LNCaP clone FGC (cell line): ENCODE measurements at regions not wholly inside any gene's neighbourhood (a gene's known extent, or its start where the extent isn't known, plus 50 kb on each side); places are given as distances from the start of the nearest gene placed in this dataset.

Experiments
- DNase-seq: peaks from one replicate; pipeline ENCODE4 v3.0.0-alpha.2; 2011; ENCODE audit warnings: low read depth
- H3K4me3 ChIP-seq: 2 replicates; pipeline ENCODE4 v1.5.1; 2011; ENCODE audit warnings: mild to moderate bottlenecking, low read depth, low read length, control low read depth
- CTCF ChIP-seq: IDR thresholded peaks from 2 replicates; pipeline ENCODE4 v1.5.1; 2012; ENCODE audit warnings: mild to moderate bottlenecking; ENCODE audit not compliant: control insufficient read depth, insufficient read depth; ENCODE audit errors: extremely low read depth

DNA sequence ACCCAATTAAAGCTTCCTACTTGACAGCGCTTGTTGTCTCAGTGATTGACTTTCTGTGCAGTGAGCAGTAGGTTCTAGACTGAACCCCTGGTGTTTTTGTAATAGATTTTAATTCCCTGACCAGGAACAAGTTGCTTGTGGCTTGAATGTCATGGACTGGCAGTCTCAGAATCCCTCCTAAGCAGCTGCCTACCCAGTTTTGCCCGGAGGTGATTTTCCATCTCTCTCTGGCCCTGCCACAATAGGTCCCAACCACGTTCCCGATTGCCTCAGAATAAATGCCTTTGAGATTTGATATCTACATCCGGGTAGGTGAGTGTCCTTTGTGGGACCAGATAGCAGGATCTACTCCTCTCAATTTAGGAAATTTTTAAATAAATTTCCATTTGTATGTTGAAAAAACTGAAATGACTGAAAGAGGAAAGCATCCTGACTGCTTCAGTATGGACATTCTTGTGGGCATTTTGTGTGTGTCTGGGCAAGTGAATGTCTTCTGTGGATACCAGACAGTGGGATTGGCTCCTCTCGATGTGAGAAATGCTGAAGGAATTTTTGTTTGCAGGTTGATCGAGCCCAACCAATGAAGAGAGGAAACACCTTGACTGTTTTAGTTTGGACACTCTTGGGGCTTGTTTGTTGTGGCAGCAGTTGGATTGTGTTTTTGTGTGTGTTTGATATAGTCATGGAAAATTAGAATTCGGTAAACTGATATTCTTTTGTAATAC is 1607.4 kb downstream of the C4orf33 start:
- no peak overlapping the region for H3K4me3 ChIP-seq
- DNase-seq = no peak
- no peak for TF ChIP-seq CTCF

DNA sequence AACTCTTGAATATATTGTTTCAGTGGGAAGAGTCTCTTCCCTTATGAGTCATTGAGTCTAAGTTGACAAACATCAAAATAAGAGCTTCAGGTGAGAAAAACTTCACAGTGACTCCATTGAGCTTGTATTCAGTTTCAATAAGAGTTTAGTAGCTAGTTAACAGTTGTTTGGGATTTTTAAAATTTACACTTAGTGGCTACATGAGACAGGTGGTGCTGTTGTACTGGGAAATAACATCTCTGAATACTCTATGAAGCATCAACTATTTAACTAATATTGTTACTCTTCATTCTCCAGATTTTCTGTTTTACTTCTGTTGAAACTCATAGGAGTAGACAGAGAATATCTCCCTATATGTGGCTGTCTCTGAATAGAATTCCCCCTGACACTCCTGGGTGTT is 1609.1 kb downstream of the C4orf33 start:
- no peak for DNase-seq
- H3K4me3 ChIP-seq = no peak overlapping the region
- TF ChIP-seq CTCF = no peak

- H3K4me3 ChIP-seq = no peak overlapping the region
- DNase-seq = no peak
- TF ChIP-seq CTCF = no peak
These were observed 1616.1 kb downstream of the C4orf33 start for GRCh38 chr4:130712038-130712437.

DNA sequence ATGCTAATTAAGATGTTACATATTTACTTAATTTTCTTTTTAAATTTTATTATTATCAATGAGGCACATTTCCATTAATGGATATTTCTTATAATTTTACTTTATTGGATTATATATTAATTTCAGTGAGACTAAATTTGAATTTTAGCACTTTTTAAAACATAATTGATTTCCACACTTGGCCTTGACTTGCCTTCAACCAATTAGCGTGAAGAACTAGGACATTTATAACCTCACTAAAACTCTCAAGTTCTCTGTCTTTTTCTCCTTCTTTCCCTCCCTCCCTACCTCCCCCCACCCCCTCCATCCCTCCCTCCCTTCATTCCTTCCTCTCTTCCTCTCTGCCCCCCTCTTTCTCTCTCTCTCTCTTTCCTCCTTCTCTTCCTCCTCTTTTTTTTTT is 1618.1 kb downstream of the C4orf33 start:
- no peak for DNase-seq
- no peak overlapping the region for H3K4me3 ChIP-seq
- TF ChIP-seq CTCF = no peak

- TF ChIP-seq CTCF = no peak
- no peak for DNase-seq
- H3K4me3 ChIP-seq = no peak overlapping the region
These were observed 1626.4 kb downstream of the C4orf33 start for GRCh38 chr4:130722361-130722760.

- no peak for DNase-seq
- no peak overlapping the region for H3K4me3 ChIP-seq
- TF ChIP-seq CTCF = no peak
These were observed 1640.7 kb downstream of the C4orf33 start for GRCh38 chr4:130736436-130737185.
